CD4-positive, alpha-beta T cell treated with Interleukin-17A for 1 hour (primary cell): ENCODE measurements at regions not wholly inside any gene's neighbourhood (a gene's known extent, or its start where the extent isn't known, plus 50 kb on each side); places are given as distances from the start of the nearest gene placed in this dataset.

Experiments
- DNase-seq: peaks from one replicate; pipeline ENCODE4 v3.0.0-alpha.2; 2020

DNA sequence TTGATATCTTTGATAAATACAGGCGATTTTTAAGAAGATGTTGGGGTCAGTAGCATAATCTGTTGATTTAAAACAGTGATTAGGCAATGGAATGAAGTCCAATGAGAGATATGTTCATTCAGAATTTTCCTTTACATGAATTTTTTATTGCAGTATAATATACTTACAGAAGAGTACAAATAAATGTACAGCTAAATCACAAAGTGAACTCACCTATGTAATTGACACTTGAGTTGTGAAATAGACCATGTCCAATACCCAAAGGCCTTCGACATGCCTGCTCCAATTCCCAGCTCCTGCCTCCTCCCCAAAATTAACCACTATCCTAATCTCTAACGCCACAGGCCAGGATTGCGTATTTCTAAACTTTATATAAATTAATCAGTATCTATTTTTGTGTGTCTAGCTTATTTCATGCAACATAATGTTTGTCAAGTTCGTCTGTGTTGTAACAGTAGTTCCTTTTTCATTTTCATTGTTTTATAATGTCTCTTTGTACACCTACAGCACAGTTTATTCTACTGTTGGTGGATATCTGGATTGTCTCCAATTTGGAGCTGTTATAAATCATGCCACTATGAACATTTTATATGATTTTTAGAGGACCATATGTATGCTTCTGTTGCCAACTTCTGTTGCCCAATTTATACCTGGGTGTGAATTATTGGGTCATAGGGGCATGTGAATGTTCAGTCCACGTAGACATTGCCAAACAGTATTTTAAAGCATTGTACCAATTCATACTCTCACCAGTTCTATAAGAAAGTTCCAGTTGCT lies 208.3 kb downstream of the TLE1 start:
- no peak for DNase-seq

DNA sequence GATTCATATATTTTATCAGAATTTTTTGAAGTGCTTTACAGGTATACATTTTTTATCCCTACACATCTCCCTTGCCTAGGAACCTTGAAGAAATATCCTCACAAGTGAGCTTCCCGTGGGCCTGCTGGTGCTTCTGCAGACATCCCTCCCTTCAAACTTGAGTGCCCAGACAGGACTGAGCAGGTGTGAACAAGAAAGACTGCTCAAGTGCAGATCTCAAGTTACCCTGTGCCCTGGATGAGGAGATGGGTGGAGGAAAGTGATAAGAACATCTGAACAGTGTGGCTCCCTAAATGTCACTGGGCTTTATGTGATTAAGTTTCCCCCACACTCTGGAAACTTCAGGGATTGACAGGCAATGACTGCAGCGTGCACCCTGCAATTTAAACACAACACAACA lies 209.8 kb downstream of the TLE1 start:
- no peak for DNase-seq

DNA sequence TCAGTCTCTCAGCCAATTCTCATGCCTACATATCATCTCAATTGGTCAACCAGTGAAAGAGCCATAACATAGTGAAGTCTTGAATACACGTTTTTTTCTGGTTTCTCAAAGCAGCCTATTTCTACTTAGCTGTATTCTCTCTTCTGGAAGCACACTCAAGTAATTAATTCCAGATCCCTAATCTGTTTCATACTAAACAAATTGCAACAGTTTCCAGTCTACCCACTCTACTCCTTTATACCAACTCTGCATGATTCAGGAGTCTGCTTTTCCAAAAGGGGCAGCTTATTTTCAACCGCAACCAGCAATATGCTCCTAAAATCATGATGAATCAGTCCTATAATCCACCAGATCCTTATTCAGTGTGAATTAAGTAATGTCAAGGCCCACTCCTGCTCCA lies 211.7 kb downstream of the TLE1 start:
- DNase-seq = no peak

DNA sequence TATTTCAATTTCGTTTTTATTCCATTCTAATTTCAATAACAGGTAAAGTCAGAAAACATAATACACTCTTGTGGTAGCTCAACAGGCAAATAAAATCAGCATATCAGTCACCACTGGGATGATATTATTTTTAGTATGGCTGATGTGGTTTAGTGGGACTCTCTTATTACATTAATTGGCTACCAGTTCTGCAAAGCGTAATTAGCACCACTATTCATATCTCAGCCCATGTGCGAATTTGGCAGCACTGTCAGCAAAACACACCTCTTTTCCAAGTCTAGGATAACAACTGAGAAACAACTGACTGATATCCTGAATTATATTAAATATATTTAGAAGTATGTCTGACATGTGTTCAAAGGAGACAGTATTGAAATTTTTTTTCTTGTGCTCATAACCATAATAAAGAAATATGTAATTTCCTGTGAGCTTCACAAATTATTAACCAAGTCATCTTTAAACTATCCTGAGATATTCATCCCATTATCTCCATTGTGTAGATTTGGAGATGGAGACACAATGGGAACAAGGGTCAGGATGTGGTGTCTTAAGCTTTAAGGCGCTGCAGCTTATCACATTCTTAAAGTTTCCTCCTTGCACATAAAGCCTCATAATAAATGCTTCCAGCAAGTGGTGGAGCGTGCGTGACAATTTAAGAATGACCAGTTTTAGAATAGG lies 212.4 kb downstream of the TLE1 start:
- no peak for DNase-seq

DNA sequence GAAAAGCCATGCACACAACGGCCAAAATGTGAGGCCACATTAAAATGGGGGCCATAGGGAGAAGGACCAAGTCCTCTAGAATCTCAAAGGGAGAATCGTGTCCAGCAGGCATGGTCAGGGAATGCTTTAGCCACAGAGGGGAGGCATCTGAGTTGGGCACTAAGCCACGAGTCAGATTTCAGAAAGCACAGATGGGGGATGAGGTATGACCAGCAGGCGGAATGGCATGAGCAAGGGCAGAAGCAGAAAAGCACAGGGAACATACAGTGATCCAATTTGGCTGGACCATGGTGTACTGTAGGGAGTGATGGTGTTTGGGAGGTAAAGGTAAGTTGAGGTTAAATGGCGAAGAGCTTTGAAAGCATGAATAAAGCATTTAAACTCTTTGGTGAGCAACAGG lies 214.6 kb downstream of the TLE1 start:
- DNase-seq = no peak

DNA sequence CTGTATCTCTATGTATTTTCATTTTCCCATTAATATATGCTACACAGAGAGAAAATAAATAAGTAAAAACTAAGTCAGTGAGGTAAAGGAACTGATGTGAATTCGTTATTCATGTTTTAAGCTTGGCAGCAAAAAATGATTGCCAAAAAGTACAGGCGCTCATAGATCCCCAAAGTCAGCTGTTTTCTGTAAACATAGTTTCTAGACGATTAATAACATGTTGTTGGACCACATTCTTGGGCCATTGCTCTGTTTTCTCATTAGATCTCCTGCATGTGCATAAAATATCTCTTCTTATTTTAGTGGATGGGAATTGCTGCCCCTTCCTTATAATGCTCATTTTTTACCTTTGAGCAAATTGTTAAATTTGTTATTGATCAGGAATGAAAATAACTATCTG lies 215.2 kb downstream of the TLE1 start:
- no peak for DNase-seq

DNA sequence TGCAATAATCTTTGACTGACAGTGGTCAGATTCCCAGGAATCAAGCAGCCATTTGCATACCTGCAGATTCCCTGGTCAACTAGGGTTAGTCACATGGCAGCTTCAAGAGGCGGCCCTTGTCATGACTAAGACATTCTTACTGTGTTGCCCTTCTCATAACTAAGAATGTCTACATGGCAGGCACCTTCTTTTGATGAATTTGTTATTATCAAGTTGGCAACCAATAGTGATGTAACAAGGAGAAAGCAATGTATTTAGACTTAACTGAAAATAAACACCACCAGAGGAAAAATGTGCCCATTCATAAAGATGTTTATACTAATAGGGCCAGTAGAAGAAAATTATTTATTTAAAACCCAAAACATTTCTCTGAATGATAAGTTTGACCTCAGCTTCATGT lies 215.6 kb downstream of the TLE1 start:
- no peak for DNase-seq

DNA sequence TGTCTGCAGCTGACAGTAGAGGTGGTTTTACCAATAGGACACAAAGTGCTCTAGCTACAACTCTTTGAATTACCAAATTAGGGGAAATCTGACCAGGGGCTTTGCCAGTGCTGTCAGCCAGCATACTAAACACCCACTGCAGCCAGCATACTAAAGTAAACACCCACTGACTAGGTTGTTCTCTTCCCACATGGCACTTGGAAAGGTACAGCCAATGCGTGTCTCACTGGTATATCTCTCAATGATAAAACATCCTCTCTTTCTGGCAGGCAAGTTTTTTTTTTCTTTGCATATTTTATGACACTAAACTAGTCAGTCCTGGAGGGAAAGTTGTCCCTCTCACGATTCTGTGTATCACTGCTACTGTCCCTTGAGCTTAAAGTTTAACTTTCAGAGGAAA lies 216.1 kb downstream of the TLE1 start:
- no peak for DNase-seq

DNA sequence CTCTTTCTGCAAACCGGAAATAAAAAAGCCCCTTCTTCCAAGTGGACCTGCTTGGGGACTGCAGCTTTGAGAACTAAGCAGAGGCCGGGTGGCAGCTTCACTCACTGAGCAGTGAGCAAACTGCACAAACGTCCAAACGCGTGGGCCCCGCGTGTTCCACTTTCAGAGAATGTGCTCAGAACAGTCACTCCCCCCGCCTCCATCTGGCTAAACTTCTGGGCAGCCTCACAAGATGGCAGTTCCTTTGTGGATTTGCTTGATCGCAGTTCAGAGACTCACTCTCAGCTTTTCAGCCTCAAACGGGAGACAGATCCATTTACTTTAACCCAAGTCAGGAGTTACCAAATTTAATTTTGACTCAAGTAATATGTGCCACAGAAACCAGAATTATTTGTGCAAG lies 216.6 kb downstream of the TLE1 start:
- DNase-seq = no peak

DNA sequence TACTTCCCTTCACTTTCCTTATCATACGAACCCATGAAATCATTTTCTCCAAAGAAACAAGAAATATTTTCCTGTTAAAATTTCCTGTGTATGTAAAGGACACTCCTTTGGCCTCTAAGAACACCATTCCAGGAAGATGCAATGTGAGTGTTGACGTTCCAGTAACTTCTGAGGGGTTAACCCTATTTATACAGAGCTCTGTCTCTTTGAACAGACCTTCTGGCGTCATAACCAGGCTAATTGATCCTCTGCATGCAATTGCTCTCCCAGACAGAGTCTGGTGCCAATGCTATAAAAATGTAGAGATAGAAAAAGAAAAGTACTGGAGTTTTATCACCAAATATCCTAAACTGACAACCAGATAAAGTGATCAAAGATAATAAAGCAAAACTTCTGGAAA lies 218.5 kb downstream of the TLE1 start:
- DNase-seq = no peak

DNA sequence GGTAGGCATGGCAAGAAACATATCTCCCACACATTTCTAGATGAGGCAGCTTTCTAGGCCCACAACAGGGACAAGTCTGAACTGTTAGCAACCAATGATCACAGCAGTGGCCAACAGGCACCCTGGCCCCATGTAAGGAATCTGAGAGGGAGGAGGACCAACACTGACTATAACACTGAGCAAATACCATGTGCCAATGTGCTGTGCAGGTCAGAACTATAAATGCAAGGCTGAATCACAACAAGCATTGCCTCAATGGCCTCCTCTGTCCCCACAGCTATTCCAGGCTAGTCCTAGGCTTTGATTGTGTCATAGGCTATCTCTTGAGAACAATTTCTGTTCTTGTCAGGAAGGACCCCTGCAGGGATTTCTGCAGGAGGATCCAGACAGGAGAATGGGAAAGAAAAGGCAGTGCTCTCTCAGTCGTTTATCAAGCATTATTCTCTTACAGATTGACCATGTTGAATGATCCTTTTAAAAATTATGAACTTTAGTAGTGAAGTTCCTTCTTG lies 221.2 kb downstream of the TLE1 start:
- DNase-seq = no peak

DNA sequence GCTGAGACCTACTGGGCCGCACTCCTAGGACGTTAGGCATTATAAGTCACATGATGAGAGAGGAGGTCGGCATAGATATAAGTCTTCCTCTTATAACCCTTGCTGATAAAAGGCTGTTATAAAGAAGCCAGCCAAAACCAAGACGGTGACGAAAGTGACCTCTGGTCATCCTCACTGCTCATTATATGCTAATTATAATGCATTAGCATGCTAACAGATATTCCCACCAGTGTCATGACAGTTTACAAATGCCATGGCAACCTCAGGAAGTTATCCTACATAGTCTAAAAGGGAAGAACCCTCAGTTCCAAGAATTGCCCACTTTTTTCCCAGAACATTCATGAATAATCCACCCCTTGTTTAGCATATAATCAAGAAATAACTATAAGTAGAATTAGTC lies 222.4 kb downstream of the TLE1 start:
- DNase-seq = no peak

DNA sequence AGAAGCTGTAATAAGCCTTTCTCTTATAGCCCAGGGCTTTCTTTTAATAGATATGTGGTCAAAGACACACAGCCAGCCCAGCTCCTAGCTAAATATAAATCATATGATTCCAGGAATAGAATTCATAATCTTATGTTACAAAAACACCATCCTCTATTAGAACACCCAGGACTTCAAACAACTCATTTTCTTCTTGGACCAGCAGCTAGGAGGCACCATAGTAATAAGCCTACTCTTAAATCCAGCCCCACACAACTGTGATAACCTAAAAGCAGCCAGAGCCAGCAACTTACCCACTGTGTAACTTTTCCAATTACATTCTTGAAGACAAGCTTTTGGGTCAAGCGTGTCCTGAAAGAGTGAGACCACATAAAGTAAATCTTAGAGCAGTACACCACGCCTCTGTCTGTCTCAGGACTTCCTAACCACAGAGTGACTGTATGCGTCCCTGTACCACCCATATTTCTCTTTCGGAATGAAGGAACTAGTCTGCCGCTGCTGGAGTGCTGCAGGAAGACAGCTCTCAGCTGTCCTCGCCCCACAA lies 223.8 kb downstream of the TLE1 start:
- no peak for DNase-seq

DNA sequence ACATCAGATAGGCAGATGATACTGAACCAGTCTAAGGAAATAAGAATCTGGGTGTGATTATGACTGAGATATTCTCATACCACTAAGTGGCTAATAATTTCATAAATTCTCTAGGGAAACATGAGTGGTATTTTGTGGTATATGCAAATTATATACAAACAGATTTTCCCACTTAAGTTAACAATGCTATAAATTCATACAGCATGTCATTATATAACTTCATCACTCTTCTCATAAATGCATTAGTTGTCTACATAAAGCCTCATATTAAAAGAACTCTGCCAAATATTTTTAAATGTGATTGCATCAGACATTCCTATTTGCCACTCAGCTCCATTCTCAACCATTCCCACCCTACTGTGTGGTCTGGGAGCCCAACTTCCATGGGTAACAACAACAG lies 226.5 kb downstream of the TLE1 start:
- DNase-seq = no peak

DNA sequence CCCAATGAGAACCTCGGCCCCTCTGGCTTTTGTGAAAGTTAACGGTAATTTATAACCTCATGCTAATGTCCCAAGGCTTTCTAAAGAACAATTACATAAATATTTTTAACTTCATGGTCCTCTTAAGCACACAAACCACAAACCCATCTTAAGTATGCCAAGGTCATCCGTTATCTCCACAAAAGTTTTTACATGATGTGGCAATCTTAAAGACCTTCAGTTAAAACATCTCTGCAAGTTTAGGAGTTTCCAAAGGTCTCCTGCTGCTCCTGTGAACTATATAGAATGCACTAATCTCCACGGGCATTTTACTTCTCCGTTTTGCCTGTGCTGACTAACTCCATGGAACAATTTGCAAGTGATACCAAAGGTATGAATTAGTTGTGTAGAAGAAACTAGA lies 228.2 kb downstream of the TLE1 start:
- DNase-seq = no peak

DNA sequence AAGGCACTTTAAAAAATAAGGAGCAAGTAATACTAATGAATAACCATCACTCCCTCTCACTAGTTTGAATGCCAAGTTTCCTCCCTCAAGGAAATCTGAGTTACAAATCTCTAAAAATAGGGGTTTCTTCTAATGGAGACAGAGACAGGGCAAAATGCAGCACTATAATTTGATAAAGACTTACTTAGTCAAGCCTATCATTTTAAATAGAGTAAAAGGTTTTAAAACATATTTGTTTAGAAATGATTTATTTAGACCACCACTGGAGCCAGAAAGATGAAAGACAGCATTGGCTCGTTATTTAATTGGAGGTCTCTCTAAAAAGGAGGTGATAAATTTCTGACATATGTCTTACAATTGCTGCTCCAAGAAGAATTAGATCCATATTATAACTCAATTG lies 228.7 kb downstream of the TLE1 start:
- no peak for DNase-seq

DNA sequence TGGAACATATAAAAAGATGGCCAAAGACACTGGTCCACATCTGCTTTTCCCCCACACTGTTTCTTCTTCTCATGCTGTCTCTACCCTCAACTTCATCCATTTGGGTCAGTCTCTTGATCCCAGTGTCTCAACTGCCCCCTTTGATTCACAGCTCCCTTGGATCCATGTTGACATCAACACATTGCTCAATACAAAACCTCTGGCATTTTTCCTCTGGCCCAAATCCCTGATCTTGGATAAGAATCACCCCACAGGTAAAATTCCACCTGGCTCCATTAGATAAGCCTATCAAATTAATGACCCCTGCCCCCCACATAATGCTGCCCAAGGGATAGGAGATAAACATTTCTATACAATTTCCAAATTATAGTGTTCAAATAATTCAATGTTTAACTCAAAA lies 229.8 kb downstream of the TLE1 start:
- DNase-seq = no peak

DNA sequence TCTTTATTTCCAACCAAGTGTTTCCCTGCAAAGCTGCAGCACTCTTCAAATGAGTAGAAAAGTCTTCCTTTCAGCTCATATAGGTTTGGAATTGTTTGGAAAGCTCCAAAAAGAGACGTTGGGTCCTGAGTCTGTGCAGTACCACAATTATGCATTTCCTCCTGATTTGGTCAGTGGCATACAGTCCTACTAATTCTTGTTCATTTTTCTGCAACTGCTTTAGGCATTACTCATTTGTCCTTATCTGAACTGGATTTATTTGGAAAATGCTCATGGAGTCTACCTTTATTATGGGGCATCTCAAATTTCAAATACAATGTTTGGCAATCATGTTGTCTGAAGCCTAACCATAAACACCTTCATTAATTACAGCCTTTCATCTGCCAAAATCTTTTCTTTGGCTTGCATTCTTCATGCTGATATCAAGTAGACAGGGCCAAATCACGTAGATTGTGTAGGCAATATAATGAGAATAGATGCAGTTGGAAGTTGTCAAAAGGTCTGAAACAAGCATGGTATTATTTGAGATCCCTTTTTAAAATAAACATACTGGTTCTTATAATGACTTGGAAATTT lies 232.8 kb downstream of the TLE1 start:
- no peak for DNase-seq

DNA sequence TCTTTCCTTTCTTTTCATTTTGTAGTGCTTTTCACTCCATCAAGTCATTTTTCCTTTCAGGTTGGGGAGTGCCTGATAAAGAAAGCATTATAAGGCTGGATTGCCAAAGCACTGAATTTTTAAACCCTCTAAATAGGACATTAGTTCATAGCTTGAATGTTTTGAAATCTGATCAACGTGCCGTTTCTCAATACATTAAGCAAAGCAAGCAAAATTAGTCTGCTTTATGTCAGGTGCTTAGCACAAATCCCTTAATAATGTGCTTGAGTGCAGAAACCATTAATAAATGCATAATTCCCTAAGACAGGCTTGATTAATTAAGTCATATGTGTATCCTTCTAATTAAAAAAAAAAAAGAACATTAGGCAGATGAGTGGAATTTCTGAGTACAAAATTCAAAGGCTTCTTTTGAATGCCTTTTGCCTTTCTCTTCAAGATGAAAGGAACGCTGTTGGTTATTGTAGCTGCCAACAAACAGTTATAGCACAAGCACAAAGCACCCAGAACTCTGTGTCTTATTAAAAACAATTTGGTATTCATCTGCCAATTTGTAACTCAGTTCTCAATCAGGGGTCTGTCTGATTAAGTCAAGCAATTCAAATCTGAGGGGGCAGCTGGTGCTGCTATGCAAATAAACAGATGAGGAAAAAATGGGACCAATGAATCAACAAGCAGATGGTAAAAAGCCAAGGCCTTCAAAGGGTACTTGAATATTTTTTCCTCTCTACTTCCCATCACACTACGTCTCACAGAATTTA lies 233.7 kb downstream of the TLE1 start:
- DNase-seq = no peak

DNA sequence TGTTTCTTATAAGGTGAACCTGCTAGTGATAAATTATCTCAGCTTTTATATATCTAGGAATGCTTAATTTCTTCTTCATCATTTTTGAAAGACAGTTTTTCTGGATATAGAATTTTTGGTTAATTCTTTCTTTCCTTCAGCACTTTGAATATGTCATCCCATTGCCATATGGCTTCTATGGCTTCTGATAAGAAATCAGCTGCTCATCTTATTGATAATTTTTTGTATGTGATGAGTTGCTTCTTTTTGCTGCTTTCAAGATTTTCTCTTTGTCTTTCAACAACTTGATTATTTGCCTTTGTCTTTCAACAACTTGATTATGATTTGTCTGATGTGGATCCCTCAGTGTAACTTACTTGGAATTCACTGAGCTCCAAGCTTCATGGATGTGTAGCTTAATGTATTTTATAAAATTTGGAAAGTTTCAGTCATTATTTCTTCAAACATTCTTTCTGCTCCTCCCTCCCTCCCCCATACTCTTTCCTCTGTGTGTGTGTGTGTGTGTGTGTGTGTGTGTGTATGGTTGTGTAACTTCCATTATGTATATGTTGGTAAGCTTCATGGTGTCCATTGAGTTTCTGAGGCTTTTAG lies 243.9 kb downstream of the TLE1 start:
- DNase-seq = no peak

DNA sequence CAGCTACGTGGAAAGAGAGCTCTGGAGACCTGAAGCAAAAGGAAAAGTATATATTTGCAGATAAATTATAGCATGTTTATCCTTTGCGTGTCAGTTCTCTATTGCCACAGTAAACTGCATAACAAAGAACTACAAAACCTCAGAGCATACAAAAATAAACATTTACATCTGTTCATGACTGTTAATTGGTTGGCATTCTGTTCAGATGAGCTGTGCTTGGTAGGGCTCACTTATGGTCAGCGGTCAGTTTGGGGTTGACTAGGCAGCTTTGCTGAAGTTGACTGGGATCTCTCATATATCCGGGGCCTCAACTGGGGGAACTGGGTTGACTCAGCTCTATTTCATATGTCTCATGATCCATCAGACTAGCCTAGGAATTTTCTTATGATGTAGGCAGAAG lies 257.7 kb downstream of the TLE1 start:
- no peak for DNase-seq

DNA sequence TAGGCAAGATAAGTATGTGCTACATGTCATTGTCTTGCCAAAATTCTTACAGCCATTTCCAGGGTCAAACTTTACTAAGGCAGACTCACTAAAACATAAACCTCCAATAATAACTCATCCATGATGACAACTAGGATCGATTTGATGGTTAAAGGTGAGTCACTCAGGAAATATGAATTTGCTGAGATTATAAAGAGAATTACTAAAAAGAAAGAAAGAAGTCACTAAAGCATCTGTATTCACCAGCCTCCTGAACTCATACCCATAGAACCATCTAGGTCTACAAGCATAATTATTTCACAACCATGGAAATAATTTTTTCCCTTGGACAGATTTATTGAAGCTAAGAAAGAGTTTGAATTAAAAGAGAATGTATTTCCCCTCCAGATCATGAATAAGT lies 258.6 kb downstream of the TLE1 start:
- DNase-seq = no peak

DNA sequence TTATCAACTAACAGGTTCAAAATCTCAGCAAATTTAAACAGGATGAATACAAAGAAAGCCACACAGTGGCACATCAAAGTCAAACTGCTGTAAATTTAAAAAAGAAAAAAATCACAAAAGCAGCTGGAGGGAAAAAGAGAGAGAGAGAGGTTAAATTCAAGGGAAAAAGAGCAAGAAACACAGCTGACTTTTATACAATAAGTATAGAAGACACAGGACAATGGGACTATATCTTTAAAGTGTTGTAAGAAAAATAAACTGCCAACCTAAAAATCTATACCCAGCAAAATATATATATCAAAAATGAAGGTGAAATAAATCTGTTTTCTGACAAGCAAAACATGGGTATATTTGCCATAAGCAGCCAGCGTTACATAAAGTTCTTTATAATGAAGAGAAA lies 261.5 kb downstream of the TLE1 start:
- DNase-seq = no peak
